HG03103 (cell line): ENCODE measurements at regions not wholly inside any gene's neighbourhood (a gene's known extent, or its start where the extent isn't known, plus 50 kb on each side); places are given as distances from the start of the nearest gene placed in this dataset.

Experiments used
- ATAC-seq: cut with Tn5 transposase; IDR thresholded peaks from one replicate; pipeline ENCODE4 v1.9.1; 2021; ENCODE audit warnings: low read depth; ENCODE audit not compliant: unreplicated experiment

GRCh38 chr12:84315926-84316325, 596.7 kb downstream of the SLC6A15 start:
- ATAC-seq: no peak

GRCh38 chr12:84313323-84313675, 599.3 kb downstream of the SLC6A15 start:
- no peak for ATAC-seq

- ATAC-seq: no peak
Observed at GRCh38 chr12:84308211-84308610, 604.4 kb downstream of the SLC6A15 start.

- no peak for ATAC-seq
Observed at GRCh38 chr12:84305144-84305543, 607.5 kb downstream of the SLC6A15 start.

GRCh38 chr12:84294246-84294645, 618.4 kb downstream of the SLC6A15 start:
- no peak for ATAC-seq

- no peak for ATAC-seq
Observed at GRCh38 chr12:84290168-84290567, 622.4 kb downstream of the SLC6A15 start.

GRCh38 chr12:84277986-84278385, 634.6 kb downstream of the SLC6A15 start:
- no peak for ATAC-seq

- ATAC-seq: no peak
Observed at GRCh38 chr12:84276215-84276614, 636.4 kb downstream of the SLC6A15 start.

- ATAC-seq: no peak
Observed at GRCh38 chr12:84272324-84272723, 640.3 kb downstream of the SLC6A15 start.

- no peak for ATAC-seq
Observed at GRCh38 chr12:84270470-84271140, 642.0 kb downstream of the SLC6A15 start.

GRCh38 chr12:84247931-84248330, 664.7 kb downstream of the SLC6A15 start:
- no peak for ATAC-seq

- ATAC-seq: no peak
Observed at GRCh38 chr12:84243686-84244085, 668.9 kb downstream of the SLC6A15 start.

- ATAC-seq: no peak
Observed at GRCh38 chr12:84222841-84223240, 689.8 kb downstream of the SLC6A15 start.

- ATAC-seq: no peak
Observed at GRCh38 chr12:84218406-84218805, 694.2 kb downstream of the SLC6A15 start.

- no peak for ATAC-seq
Observed at GRCh38 chr12:84201976-84202375, 710.6 kb downstream of the SLC6A15 start.

- ATAC-seq: no peak
Observed at GRCh38 chr12:84198294-84198946, 714.2 kb downstream of the SLC6A15 start.

- no peak for ATAC-seq
Observed at GRCh38 chr12:84191779-84192178, 720.8 kb downstream of the SLC6A15 start.

- no peak for ATAC-seq
Observed at GRCh38 chr12:84186433-84186832, 726.2 kb downstream of the SLC6A15 start.

GRCh38 chr12:84183576-84183975, 729.0 kb downstream of the SLC6A15 start:
- ATAC-seq: no peak

- no peak for ATAC-seq
Observed at GRCh38 chr12:84174115-84174514, 738.5 kb downstream of the SLC6A15 start.

GRCh38 chr12:84172823-84173424, 739.7 kb downstream of the SLC6A15 start:
- ATAC-seq: no peak

- ATAC-seq: no peak
Observed at GRCh38 chr12:84166812-84167211, 745.8 kb downstream of the SLC6A15 start.
